H1 (cell line): ENCODE measurements at regions not wholly inside any gene's neighbourhood (a gene's known extent, or its start where the extent isn't known, plus 50 kb on each side); places are given as distances from the start of the nearest gene placed in this dataset.

Source experiments
- CTCF ChIA-PET: fragments of 300-600 bp; sonication (Branson Sonifier 250); formaldehyde crosslinking; loops from one replicate; lab custom pipeline; 2021; ENCODE audit not compliant: partially characterized antibody; lab: Charles Lee
- POLR2A ChIA-PET: fragments of 300-600 bp; sonication (Branson Sonifier 250); formaldehyde crosslinking; loops from one replicate; lab custom pipeline; 2021; ENCODE audit warnings: inconsistent platforms; ENCODE audit not compliant: partially characterized antibody; lab: Charles Lee
- DNase-seq, 2 experiments: peaks; one replicate each; pipeline versions ENCODE4 v3.0.0 to v3.0.0-alpha.2; 2010 to 2022; ENCODE audit warnings: low spot score in 2 of 2, low read depth in 1 of 2, mixed read lengths in 1 of 2
- FAIRE-seq: peaks from 2 replicates; lab custom pipeline; 2011; peaks lifted over from hg19 to GRCh38; lab: Jason Lieb, UNC
- H2AFZ ChIP-seq: 2 replicates; pipeline ENCODE4 v1.8.1; 2012; ENCODE audit warnings: low read length, inconsistent platforms
- H2AK5ac ChIP-seq: 2 replicates; pipeline ENCODE4 v1.6.1; 2013; ENCODE audit warnings: low read depth, low read length
- H2BK120ac ChIP-seq: replicated peaks from 2 replicates; pipeline ENCODE3; 2013; ENCODE audit warnings: low read depth, low read length, inconsistent platforms
- H2BK12ac ChIP-seq: 2 replicates; pipeline ENCODE4 v1.6.1; 2013; ENCODE audit warnings: low read depth, low read length
- H2BK15ac ChIP-seq: 2 replicates; pipeline ENCODE4 v1.6.1; 2013; ENCODE audit warnings: low read length
- H2BK20ac ChIP-seq: 2 replicates; pipeline ENCODE4 v1.6.1; 2013; ENCODE audit warnings: low read length
- H2BK5ac ChIP-seq: 2 replicates; pipeline ENCODE4 v1.6.1; 2013; ENCODE audit warnings: low read depth, low read length
- H3K14ac ChIP-seq: 2 replicates; pipeline ENCODE4 v1.6.1; 2013; ENCODE audit warnings: inconsistent platforms; ENCODE audit not compliant: insufficient read length
- H3K18ac ChIP-seq: 2 replicates; pipeline ENCODE4 v1.6.1; 2013; ENCODE audit warnings: low read length; ENCODE audit errors: extremely low read depth
- H3K23ac ChIP-seq: 2 replicates; pipeline ENCODE4 v1.6.1; 2013; ENCODE audit warnings: inconsistent platforms; ENCODE audit not compliant: insufficient read length
- H3K23me2 ChIP-seq: 2 replicates; pipeline ENCODE4 v1.6.1; 2013; ENCODE audit warnings: low read depth, low read length
- H3K27ac ChIP-seq: 2 replicates; pipeline ENCODE4 v1.6.1; 2011; ENCODE audit warnings: low read depth, low read length, inconsistent platforms
- H3K27me3 ChIP-seq, 4 experiments: replicated peaks in 1 of 4; 1 replicate in 1 of 4; 2 replicates in 3 of 4; pipeline versions ENCODE4 v1.6.1 to v1.8.1; 2011 to 2013; ENCODE audit warnings: low read length in 3 of 4, mild to moderate bottlenecking in 3 of 4, inconsistent platforms in 2 of 4, mixed read lengths in 2 of 4, moderate library complexity in 1 of 4; ENCODE audit not compliant: control insufficient read depth in 3 of 4, insufficient read depth in 3 of 4; ENCODE audit errors: extremely low read depth in 1 of 4
- H3K36me3 ChIP-seq, 4 experiments: 2 replicates each; pipeline versions ENCODE4 v1.6.1 to v1.8.1; 2011 to 2013; ENCODE audit warnings: mild to moderate bottlenecking in 4 of 4, low read length in 3 of 4, moderate library complexity in 2 of 4, control low read depth in 1 of 4, inconsistent platforms in 1 of 4; ENCODE audit not compliant: insufficient read depth in 4 of 4, control insufficient read depth in 2 of 4
- H3K4ac ChIP-seq: replicated peaks from 2 replicates; pipeline ENCODE3; 2013; ENCODE audit warnings: low read length, low read depth, mixed read lengths, inconsistent platforms; ENCODE audit not compliant: insufficient read length
- H3K4me1 ChIP-seq, 4 experiments: replicated peaks in 1 of 4; 1 replicate in 1 of 4; 2 replicates in 3 of 4; pipeline versions ENCODE4 v1.6.1 to v1.8.1; 2011 to 2013; ENCODE audit warnings: low read length in 3 of 4, inconsistent platforms in 2 of 4, mixed read lengths in 1 of 4; ENCODE audit not compliant: insufficient read depth in 4 of 4, control insufficient read depth in 3 of 4
- H3K4me2 ChIP-seq, 2 experiments: 2 replicates each; pipeline versions ENCODE4 v1.6.1 to v1.8.1; 2011 to 2013; ENCODE audit warnings: low read depth in 2 of 2, low read length in 2 of 2, control low read depth in 1 of 2, inconsistent platforms in 1 of 2, mild to moderate bottlenecking in 1 of 2; ENCODE audit not compliant: insufficient read depth in 1 of 2
- H3K4me3 ChIP-seq, 4 experiments: fragments of 200-600, 300-600 bp in 1 of 4; sonication (generic), shearing (Covaris generic), sonication (Bioruptor Twin) in 1 of 4; 2 replicates each; pipeline versions ENCODE4 v1.5.1 to v1.8.1; 2011 to 2016; ENCODE audit warnings: low read length in 4 of 4, low read depth in 3 of 4, control low read depth in 2 of 4, inconsistent platforms in 2 of 4, mild to moderate bottlenecking in 2 of 4, mixed read lengths in 1 of 4, moderate library complexity in 1 of 4; ENCODE audit not compliant: insufficient read depth in 2 of 4; ENCODE audit errors: extremely low read depth in 1 of 4
- H3K56ac ChIP-seq: replicated peaks from 2 replicates; pipeline ENCODE3; 2013; ENCODE audit warnings: low read depth, mild to moderate bottlenecking, mixed read lengths, low read length, inconsistent platforms; ENCODE audit not compliant: insufficient read length
- H3K79me1 ChIP-seq: 2 replicates; pipeline ENCODE4 v1.6.1; 2013; ENCODE audit warnings: low read depth, low read length, control low read depth
- H3K79me2 ChIP-seq, 2 experiments: 2 replicates each; pipeline versions ENCODE4 v1.6.1 to v1.8.1; 2012 to 2013; ENCODE audit warnings: low read length in 2 of 2, mild to moderate bottlenecking in 2 of 2, inconsistent platforms in 1 of 2; ENCODE audit not compliant: insufficient read depth in 2 of 2, control insufficient read depth in 1 of 2
- H3K9ac ChIP-seq, 4 experiments: replicated peaks in 1 of 4; 1 replicate in 1 of 4; 2 replicates in 3 of 4; pipeline versions ENCODE4 v1.6.1 to v1.8.1; 2011 to 2013; ENCODE audit warnings: low read depth in 3 of 4, low read length in 3 of 4, control low read depth in 2 of 4, mild to moderate bottlenecking in 2 of 4, moderate library complexity in 2 of 4, inconsistent platforms in 1 of 4; ENCODE audit errors: extremely low read depth in 1 of 4
- H3K9me3 ChIP-seq, 2 experiments: 2 replicates each; pipeline versions ENCODE4 v1.6.1 to v1.8.1; 2012 to 2013; ENCODE audit warnings: mild to moderate bottlenecking in 2 of 2, moderate library complexity in 2 of 2, control low read depth in 1 of 2, inconsistent platforms in 1 of 2, low read depth in 1 of 2, low read length in 1 of 2, mixed read lengths in 1 of 2; ENCODE audit not compliant: insufficient read depth in 2 of 2
- H4K20me1 ChIP-seq, 2 experiments: replicated peaks in 1 of 2; 2 replicates each; pipeline versions ENCODE3 to v1.8.1; 2011 to 2013; ENCODE audit warnings: inconsistent platforms in 2 of 2, low read length in 2 of 2, mild to moderate bottlenecking in 1 of 2; ENCODE audit not compliant: insufficient read depth in 2 of 2, control insufficient read depth in 1 of 2
- H4K5ac ChIP-seq: 2 replicates; pipeline ENCODE4 v1.6.1; 2013; ENCODE audit warnings: low read length, low read depth, mixed read lengths, inconsistent platforms; ENCODE audit not compliant: insufficient read length
- H4K8ac ChIP-seq: 2 replicates; pipeline ENCODE4 v1.8.0; 2013; ENCODE audit warnings: mild to moderate bottlenecking, moderate library complexity, low read length, inconsistent platforms; ENCODE audit not compliant: insufficient read depth; ENCODE audit errors: extremely low read depth
- H4K91ac ChIP-seq: replicated peaks from 2 replicates; pipeline ENCODE3; 2013; ENCODE audit warnings: low read length, mixed read lengths, inconsistent platforms; ENCODE audit not compliant: insufficient read length
- RAD21 ChIP-seq, 2 experiments: IDR thresholded peaks in 1 of 2; conservative IDR thresholded peaks in 1 of 2; 2 replicates each; pipeline ENCODE4 v1.6.1; 2011; ENCODE audit warnings: low read depth in 2 of 2, low read length in 2 of 2, improper control_type of control experiment in 1 of 2, inconsistent platforms in 1 of 2, mild to moderate bottlenecking in 1 of 2, moderate library complexity in 1 of 2
- SIN3A ChIP-seq, 2 experiments: IDR thresholded peaks in 1 of 2; conservative IDR thresholded peaks in 1 of 2; 2 replicates each; pipeline ENCODE4 v1.6.1; 2011 to 2012; ENCODE audit warnings: low read length in 2 of 2, improper control_type of control experiment in 1 of 2, low read depth in 1 of 2, mild to moderate bottlenecking in 1 of 2
- WGBS, 2 experiments: shearing (Covaris generic) in 1 of 2; methylation state at CpG; one replicate each; pipeline versions ENCODE4 v1.1.6 to v1.1.7; 2013 to 2015; ENCODE audit warnings: low lambda C conversion rate in 2 of 2, mixed read lengths in 2 of 2, inconsistent platforms in 1 of 2, low coverage in 1 of 2, missing lambda C conversion rate in 1 of 2; ENCODE audit not compliant: insufficient replicate concordance in 2 of 2, insufficient coverage in 1 of 2, insufficient read length in 1 of 2; ENCODE audit errors: extremely low coverage in 1 of 2, missing lambda C conversion rate in 1 of 2; 5-methylcytosine and 5-hydroxymethylcytosine counted together

- no peak overlapping the region for H3K9ac ChIP-seq
- H2BK5ac ChIP-seq: no peak overlapping the region
- no peak overlapping the region for H2BK15ac ChIP-seq
- ChIA-PET POLR2A (interaction anchor here (0.6 to 1.1 kb wide), 3 partner anchors 9 to 449 kb away, joined by 3 to 4 read pairs (median 3); no protein-coding TSS in a partner anchor), CTCF (interaction anchor here (0.7 to 2.0 kb wide), 9 partner anchors 9 to 178 kb away, joined by 3 to 7 read pairs (median 3); no protein-coding TSS in a partner anchor)
- WGBS, 2 experiments: 23% methylated on average over 5 of the region's 5 CpGs; no CpG with 5 or more reads in 1 of the 2 experiments
- no peaks in the 10 kb centered on the region for H3K79me2 ChIP-seq
- peaks cover 0 to 12% (median 7%) of the 10 kb centered on the region in 4 experiments; a peak in 5 of 7 replicates for H3K27me3 ChIP-seq
- H2AFZ ChIP-seq: no peak overlapping the region
- peak overlapping the region; percentile 96 to 100 for H3K4me2 ChIP-seq
- H3K4me1 ChIP-seq: peaks cover 0 to 4% (median 2%) of the 10 kb centered on the region in 4 experiments; a peak in 2 of 7 replicates
- H2BK20ac ChIP-seq: no peak overlapping the region
- no peak overlapping the region for H4K91ac ChIP-seq
- no peak overlapping the region for H2AK5ac ChIP-seq
- H3K14ac ChIP-seq: no peak overlapping the region
- H3K36me3 ChIP-seq: no peaks in the 10 kb centered on the region
- H3K56ac ChIP-seq: no peak overlapping the region
- no peak for FAIRE-seq
- no peak overlapping the region for H2BK12ac ChIP-seq
- no peak overlapping the region for H3K4ac ChIP-seq
- no peak overlapping the region for H2BK120ac ChIP-seq
- TF ChIP-seq RAD21 (IDR thresholded peaks at IDR 0.05 in 1 of 2, conservative IDR thresholded peaks at IDR 0.05 in 1 of 2; ENCODE audit: low read depth in 2 of 2, low read length in 2 of 2) (no peak), SIN3A (conservative IDR thresholded peaks at IDR 0.05 in 1 of 2, IDR thresholded peaks at IDR 0.05 in 1 of 2; ENCODE audit: low read depth in 1 of 2, low read length in 2 of 2) (0 out of 4 replicates have a peak, but pooled peaks of 1 of the 2 experiments have one; percentile 5)
- DNase-seq: peak in 1 of 2 experiments; percentile 57
- H3K9me3 ChIP-seq: no peaks in the 10 kb centered on the region
- H4K20me1 ChIP-seq: no peaks in the 10 kb centered on the region
- H3K18ac ChIP-seq: no peak overlapping the region
- H3K27ac ChIP-seq: no peak overlapping the region
- no peak overlapping the region for H4K5ac ChIP-seq
- peaks cover 18% of the 10 kb centered on the region for H3K23me2 ChIP-seq
- no peaks in the 10 kb centered on the region for H3K79me1 ChIP-seq
- H3K23ac ChIP-seq: no peak overlapping the region
- H4K8ac ChIP-seq: no peak overlapping the region
- H3K4me3 ChIP-seq: peak overlapping the region; percentile 47 to 94 (median 86); a peak in 7 of 8 replicates
Observed at GRCh38 chr6:27593861-27594260, 121.0 kb upstream of the ZNF184 start.
